ENCODE measurements at regions not wholly inside any gene's neighbourhood (a gene's known extent, or its start where the extent isn't known, plus 50 kb on each side); places are given as distances from the start of the nearest gene placed in this dataset.
A peak's percentile ranks its signal among the peaks of the same experiment; 100 is the strongest.

DNA sequence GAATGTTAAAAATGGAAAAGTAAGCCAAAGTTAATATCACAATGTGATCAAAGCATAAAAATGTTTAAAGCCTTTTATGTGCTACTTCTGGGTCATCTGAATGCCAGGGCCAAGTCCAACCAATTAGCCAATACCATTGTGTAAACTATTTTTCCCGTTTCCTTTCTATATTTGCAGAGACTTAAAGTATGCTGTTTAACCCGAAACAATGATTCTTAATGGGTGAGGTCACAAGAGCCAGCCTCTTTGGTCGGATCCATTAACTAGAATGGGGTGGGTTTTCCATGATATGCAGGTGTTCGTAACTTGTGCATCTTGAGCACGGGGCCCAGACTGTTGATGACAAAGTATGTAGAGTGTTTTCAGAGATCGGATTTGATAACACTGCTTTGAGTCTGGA, 111.3 kb upstream of the IGFBP3 start:
- DNase-seq (no peak), ATAC-seq (no peak)
- Histone ChIP-seq H3K27ac (no peak overlapping the region), H3K9me3 (no peaks in the 10 kb centered on the region), H3K27me3 (no peaks in the 10 kb centered on the region), H3K36me3 (no peaks in the 10 kb centered on the region), H3K4me3 (no peak overlapping the region), H3K4me1 (peaks cover 0 to 27% (median 4%) of the 10 kb centered on the region in 9 donors)
- WGBS, 2 donors = 93% methylated on average over 6 of the region's 6 CpGs
- TF ChIP-seq, protein P1, sequence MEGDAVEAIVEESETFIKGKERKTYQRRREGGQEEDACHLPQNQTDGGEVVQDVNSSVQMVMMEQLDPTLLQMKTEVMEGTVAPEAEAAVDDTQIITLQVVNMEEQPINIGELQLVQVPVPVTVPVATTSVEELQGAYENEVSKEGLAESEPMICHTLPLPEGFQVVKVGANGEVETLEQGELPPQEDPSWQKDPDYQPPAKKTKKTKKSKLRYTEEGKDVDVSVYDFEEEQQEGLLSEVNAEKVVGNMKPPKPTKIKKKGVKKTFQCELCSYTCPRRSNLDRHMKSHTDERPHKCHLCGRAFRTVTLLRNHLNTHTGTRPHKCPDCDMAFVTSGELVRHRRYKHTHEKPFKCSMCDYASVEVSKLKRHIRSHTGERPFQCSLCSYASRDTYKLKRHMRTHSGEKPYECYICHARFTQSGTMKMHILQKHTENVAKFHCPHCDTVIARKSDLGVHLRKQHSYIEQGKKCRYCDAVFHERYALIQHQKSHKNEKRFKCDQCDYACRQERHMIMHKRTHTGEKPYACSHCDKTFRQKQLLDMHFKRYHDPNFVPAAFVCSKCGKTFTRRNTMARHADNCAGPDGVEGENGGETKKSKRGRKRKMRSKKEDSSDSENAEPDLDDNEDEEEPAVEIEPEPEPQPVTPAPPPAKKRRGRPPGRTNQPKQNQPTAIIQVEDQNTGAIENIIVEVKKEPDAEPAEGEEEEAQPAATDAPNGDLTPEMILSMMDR (IDR thresholded peaks at IDR 0.05) = no peak
- intact Hi-C loops (cut with DNase I) = no loop called here

DNA sequence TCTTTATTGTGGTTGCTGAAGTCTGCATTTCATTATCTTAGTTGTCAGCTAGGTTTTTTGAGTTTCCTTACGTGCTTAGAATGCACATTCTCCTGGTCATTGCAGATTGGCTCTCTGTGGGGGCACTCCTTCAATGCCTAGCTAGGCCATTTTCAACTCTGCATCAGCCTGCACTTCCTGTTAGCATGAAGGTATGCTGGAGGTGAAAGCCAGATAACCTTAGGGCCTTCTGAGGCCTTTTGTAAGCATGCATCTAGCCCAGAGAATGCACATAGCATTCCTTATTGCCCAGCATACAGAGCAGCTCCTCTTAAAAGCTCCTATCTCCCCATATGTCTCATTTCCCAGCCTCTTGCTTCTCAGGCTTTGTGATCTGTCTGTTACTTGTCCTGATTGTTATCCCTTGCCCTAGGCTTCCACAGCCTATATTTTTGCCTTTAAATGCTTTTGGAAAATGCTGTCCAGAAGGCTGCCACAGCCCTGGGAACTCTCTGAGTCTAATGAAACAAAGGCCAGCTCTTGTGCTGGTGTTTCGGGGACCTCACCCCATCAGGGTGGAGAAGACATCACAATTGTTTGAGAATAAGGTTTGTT, 108.1 kb upstream of the IGFBP3 start:
- Histone ChIP-seq H3K4me3 (no peak overlapping the region), H3K27me3 (no peaks in the 10 kb centered on the region), H3K4me1 (peaks cover 0 to 13% (median 4%) of the 10 kb centered on the region in 9 donors), H3K9me3 (no peaks in the 10 kb centered on the region), H3K27ac (no peak overlapping the region), H3K36me3 (no peaks in the 10 kb centered on the region)
- WGBS, 2 donors = 99 to 100% methylated on average over 2 of the region's 2 CpGs
- ATAC-seq = no peak
- intact Hi-C loops (cut with DNase I) = no loop called here
- no peak for DNase-seq
- TF ChIP-seq, protein P1 (IDR thresholded peaks at IDR 0.05) = no peak

DNA sequence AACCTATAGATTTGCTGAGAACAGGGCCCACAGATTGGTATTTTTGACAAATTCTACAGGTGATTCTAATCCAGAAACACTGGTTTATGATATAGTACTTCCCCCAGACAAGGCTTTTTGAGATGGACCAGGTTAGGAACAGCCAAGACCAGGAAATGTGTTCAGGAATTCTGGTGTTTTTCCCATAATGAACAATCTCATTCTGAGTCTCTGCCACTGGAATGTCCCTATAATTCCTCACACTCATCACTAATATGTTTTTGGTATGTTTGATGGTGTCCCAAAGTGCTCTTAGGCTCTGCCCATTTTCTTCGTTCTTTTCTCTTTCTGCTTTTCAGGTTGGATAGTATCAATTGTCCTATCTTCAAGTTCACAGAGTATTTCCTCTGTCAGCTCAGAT, 107.2 kb upstream of the IGFBP3 start:
- no peaks in the 10 kb centered on the region for H3K27me3 ChIP-seq
- ATAC-seq (no peak), DNase-seq (no peak)
- H3K9me3 ChIP-seq = no peaks in the 10 kb centered on the region
- WGBS, 2 donors = 90 to 97% methylated on average over 1 of the region's 1 CpG
- intact Hi-C loops (cut with DNase I) = no loop called here
- TF ChIP-seq, protein P1 (IDR thresholded peaks at IDR 0.05) = no peak
- no peak overlapping the region for H3K27ac ChIP-seq
- no peaks in the 10 kb centered on the region for H3K36me3 ChIP-seq
- H3K4me3 ChIP-seq = no peak overlapping the region
- peaks cover 0 to 3% (median 0%) of the 10 kb centered on the region in 9 donors for H3K4me1 ChIP-seq

DNA sequence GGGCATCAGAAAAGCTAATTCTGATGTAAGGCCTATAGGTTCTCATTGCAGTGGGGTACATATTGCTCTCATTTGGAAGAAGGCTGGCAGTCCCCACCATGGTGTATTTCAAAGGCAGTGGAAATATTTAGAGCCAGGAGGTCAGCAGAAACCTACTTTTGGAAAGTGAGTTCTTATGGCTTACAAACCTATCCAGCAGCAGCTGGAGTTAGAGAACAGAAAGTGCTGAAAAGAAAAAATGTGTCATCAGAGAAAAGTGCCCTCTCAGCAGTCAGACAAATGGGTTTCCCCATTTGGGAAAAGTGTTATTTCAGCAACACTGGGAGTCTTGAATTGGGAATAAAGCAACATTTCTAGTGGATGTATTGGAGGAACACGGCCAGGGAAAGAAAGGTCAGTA, 105.7 kb upstream of the IGFBP3 start:
- 82 to 92% methylated on average over 1 of the region's 1 CpG for WGBS, 2 donors
- Histone ChIP-seq H3K36me3 (no peaks in the 10 kb centered on the region), H3K27me3 (no peaks in the 10 kb centered on the region), H3K9me3 (no peaks in the 10 kb centered on the region), H3K27ac (no peak overlapping the region), H3K4me3 (no peak overlapping the region), H3K4me1 (no peaks in the 10 kb centered on the region)
- ATAC-seq (peak in 1 of 8 donors; percentile 16), DNase-seq (no peak)
- TF ChIP-seq, protein P1 (IDR thresholded peaks at IDR 0.05) = no peak
- intact Hi-C loops (cut with DNase I) = no loop called here
